Stimulated activated naive CD8-positive, alpha-beta T cell treated with anti-CD3 and anti-CD28 coated beads, Interleukin-15, Interleukin-2, amounts not matched to agents 100 ng/mL and 50 ng/mL, for 24 hours (primary cell): ENCODE measurements at regions not wholly inside any gene's neighbourhood (a gene's known extent, or its start where the extent isn't known, plus 50 kb on each side); places are given as distances from the start of the nearest gene placed in this dataset.

Source experiments
- H3K27ac Mint-ChIP-seq: one replicate; pipeline ENCODE4 v1.8.0; 2021; ENCODE audit warnings: mild to moderate bottlenecking, mixed read lengths
- H3K27me3 Mint-ChIP-seq: one replicate; pipeline ENCODE4 v1.8.0; 2021; ENCODE audit warnings: mixed read lengths
- H3K36me3 Mint-ChIP-seq: one replicate; pipeline ENCODE4 v1.8.0; 2021; ENCODE audit warnings: low read depth, mixed read lengths
- H3K4me1 Mint-ChIP-seq: one replicate; pipeline ENCODE4 v1.8.0; 2021; ENCODE audit warnings: low read depth, mixed read lengths
- H3K4me3 Mint-ChIP-seq: one replicate; pipeline ENCODE4 v1.8.0; 2021; ENCODE audit warnings: mild to moderate bottlenecking, mixed read lengths
- H3K9me3 Mint-ChIP-seq: one replicate; pipeline ENCODE4 v1.8.0; 2021; ENCODE audit warnings: mixed read lengths

DNA sequence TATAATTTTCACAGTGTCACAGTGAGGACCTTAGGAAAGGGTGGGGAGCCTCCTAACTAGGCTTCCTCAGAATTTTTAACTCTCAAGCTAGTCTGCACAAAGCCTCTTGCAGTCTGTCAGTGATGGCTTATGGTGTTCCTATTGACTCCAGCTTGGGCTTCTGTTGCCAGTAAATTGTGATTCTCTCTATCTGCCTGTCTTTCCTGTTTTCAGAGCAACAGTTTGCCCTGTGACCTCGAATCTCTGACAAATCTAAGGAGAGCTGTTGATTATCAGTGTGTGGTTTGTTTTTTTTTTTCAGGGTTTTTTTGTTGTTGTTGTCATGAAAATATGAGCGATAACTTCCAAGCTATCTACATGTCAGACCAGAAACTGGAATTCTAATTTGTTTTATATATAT, 423.2 kb upstream of the B3GALT2 start:
- Mint-ChIP-seq H3K36me3 (no peaks in the 10 kb centered on the region), H3K27me3 (no peaks in the 10 kb centered on the region), H3K4me3 (no peak overlapping the region), H3K27ac (no peak overlapping the region), H3K9me3 (peaks cover 6% of the 10 kb centered on the region), H3K4me1 (peaks cover 24% of the 10 kb centered on the region)

GRCh38 chr1:193607787-193608186, 421.4 kb upstream of the B3GALT2 start:
- Mint-ChIP-seq H3K4me3 (no peak overlapping the region), H3K27ac (no peak overlapping the region), H3K4me1 (peaks cover 24% of the 10 kb centered on the region), H3K36me3 (no peaks in the 10 kb centered on the region), H3K27me3 (no peaks in the 10 kb centered on the region), H3K9me3 (peaks cover 6% of the 10 kb centered on the region)

DNA sequence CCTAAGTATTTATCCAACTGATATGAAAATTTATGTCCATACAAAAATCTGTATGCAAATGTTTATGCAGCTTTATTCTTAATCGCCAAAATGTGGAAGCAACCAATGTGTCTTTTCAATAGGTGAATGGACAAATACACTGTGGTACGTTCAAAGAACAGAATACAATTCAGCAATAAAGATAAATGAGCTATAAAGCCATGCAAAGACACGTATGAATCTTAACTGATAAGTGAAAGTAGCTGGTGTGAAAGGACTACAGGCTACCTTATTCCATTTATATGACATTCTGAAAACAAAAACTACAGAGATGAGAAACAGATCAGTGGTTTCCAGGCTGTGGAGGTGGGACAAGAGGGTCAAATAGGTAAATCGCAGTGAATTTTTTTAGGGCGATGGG, 419.6 kb upstream of the B3GALT2 start:
- Mint-ChIP-seq H3K27ac (no peak overlapping the region), H3K9me3 (peaks cover 6% of the 10 kb centered on the region), H3K4me3 (no peak overlapping the region), H3K4me1 (peaks cover 24% of the 10 kb centered on the region), H3K36me3 (no peaks in the 10 kb centered on the region), H3K27me3 (no peaks in the 10 kb centered on the region)

DNA sequence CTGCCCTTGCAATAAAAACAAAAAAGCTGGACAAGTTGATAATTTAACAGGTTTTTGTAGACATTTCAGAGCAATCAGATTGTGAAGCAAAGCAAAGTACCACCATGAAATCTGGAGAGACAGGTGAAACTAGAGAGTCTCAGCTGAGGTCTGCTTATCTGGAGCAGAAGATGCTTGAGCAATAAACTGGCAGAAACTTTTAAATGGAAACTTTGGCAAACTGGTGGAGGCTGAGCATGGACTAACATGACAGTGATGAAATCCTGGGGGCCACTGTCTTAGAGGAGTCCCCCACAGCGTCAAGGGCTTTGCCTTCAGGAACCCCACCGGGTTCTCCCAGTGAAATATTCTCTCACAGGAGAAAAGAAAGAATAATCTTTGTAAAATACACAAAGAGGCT, 416.3 kb upstream of the B3GALT2 start:
- H3K4me3 Mint-ChIP-seq, result no peak overlapping the region
- peaks cover 4% of the 10 kb centered on the region for H3K9me3 Mint-ChIP-seq
- H3K27ac Mint-ChIP-seq, result no peak overlapping the region
- no peaks in the 10 kb centered on the region for H3K36me3 Mint-ChIP-seq
- H3K4me1 Mint-ChIP-seq, result peaks cover 15% of the 10 kb centered on the region
- H3K27me3 Mint-ChIP-seq, result no peaks in the 10 kb centered on the region

DNA sequence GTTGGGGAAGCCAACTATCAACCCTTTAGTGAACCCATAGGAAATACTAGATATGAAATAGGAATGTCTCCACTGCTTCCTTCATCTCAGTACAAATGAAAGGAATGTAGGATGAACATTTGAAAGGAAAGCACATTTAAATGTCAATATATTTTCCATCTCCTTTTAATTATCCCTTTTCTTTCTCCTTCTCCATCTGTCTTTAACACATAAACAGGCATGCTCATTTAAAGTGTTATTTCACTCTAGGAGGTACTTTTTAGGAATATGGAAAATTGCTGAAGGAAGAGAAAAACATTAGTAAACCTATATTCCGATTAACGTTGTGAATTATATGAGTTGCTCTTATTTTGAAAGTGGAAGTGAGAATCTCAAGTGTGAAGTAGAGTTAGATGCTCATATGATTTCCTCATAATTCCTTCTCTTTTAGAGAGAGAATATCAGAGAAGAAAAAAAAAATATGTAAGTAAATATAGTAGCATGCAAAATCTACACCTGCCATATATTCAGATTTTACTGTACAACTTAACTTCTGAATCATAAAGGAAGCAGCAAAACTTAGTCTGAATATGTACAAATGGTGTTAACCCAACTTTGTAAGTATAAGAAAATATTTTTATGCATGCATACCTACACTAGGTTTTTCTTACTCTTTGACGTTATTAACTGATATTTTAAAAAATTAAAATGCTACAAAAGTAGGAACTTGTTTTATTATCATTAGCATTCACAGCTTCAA, 406.9 kb upstream of the B3GALT2 start:
- Mint-ChIP-seq H3K4me1 (peaks cover 19% of the 10 kb centered on the region), H3K27ac (no peak overlapping the region), H3K27me3 (no peaks in the 10 kb centered on the region), H3K9me3 (no peaks in the 10 kb centered on the region), H3K36me3 (no peaks in the 10 kb centered on the region), H3K4me3 (peak overlapping the region; percentile 3)

DNA sequence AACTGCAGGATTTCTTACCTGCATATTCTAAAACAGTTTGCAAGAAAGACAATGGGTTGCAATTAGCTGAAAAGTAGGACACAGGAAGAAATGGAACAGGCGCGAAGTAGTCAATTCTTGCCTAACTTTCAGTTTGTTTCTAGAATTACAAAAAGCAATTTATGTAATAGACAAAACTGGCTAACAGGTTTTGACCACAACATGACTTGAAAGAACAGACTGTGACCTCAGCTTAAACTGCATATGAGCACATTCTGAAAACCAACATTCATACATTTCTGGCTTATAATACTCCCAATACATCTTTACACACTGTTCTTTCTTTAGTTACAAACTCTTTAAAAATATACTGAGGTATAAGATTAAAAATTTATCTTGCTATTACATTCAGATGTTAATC, 405.9 kb upstream of the B3GALT2 start:
- Mint-ChIP-seq H3K4me3 (no peak overlapping the region), H3K27me3 (no peaks in the 10 kb centered on the region), H3K4me1 (peaks cover 19% of the 10 kb centered on the region), H3K36me3 (no peaks in the 10 kb centered on the region), H3K9me3 (no peaks in the 10 kb centered on the region), H3K27ac (no peak overlapping the region)

DNA sequence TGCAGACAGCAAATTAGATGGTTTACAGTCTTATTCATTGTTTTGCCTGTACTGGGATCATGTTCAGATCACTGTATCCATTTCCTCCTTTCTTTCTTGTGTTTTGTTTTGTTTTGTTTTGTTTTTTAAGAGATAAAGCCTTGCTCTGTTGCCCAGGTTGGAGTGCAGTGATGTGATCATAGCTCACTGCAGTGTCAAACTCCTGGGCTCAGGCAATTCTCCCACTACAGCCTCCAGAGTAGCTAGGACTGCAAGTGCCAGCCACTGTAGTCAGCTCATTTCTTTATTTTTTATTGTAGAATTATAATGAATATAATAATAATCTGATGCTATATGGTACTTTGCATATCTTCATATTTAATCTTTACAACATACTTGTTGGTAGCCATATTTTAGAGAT, 403.7 kb upstream of the B3GALT2 start:
- H3K27ac Mint-ChIP-seq, result no peak overlapping the region
- H3K9me3 Mint-ChIP-seq, result no peaks in the 10 kb centered on the region
- no peaks in the 10 kb centered on the region for H3K27me3 Mint-ChIP-seq
- H3K4me3 Mint-ChIP-seq, result no peak overlapping the region
- no peaks in the 10 kb centered on the region for H3K36me3 Mint-ChIP-seq
- peaks cover 19% of the 10 kb centered on the region for H3K4me1 Mint-ChIP-seq

DNA sequence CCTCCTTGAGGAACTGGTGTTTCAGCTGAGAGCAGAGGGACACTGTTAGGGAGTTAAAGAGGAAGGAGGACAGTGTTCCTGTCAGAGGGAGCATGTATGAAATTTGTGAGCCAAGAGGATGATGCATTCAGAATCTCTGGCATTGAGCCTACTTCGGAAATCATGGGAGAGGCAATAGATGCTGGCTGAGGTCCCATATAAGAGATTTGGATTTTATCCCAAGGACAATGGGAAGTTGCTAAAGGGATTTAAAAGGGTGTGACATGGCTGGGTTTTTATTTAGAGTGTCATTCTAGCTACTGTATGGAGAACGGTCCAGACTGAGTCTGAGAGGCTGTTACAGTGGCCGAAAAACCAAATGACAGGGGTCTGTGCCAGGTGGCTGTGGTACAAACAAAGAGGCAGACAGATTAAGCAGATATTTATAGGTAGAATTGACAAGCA, 403.2 kb upstream of the B3GALT2 start:
- Mint-ChIP-seq H3K4me1 (peaks cover 19% of the 10 kb centered on the region), H3K27ac (no peak overlapping the region), H3K4me3 (no peak overlapping the region), H3K9me3 (no peaks in the 10 kb centered on the region), H3K36me3 (no peaks in the 10 kb centered on the region), H3K27me3 (no peaks in the 10 kb centered on the region)

GRCh38 chr1:193588311-193589082, 402.1 kb upstream of the B3GALT2 start:
- Mint-ChIP-seq H3K27me3 (no peaks in the 10 kb centered on the region), H3K27ac (no peak overlapping the region), H3K4me1 (peaks cover 17% of the 10 kb centered on the region), H3K4me3 (no peak overlapping the region), H3K9me3 (no peaks in the 10 kb centered on the region), H3K36me3 (no peaks in the 10 kb centered on the region)

- Mint-ChIP-seq H3K27ac (no peak overlapping the region), H3K36me3 (no peaks in the 10 kb centered on the region), H3K9me3 (peaks cover 9% of the 10 kb centered on the region), H3K4me3 (no peak overlapping the region), H3K27me3 (no peaks in the 10 kb centered on the region), H3K4me1 (no peaks in the 10 kb centered on the region)
These were observed 398.4 kb upstream of the B3GALT2 start for GRCh38 chr1:193584731-193585239.

- Mint-ChIP-seq H3K9me3 (peaks cover 9% of the 10 kb centered on the region), H3K36me3 (no peaks in the 10 kb centered on the region), H3K4me1 (no peaks in the 10 kb centered on the region), H3K4me3 (no peak overlapping the region), H3K27me3 (no peaks in the 10 kb centered on the region), H3K27ac (peak overlapping the region; percentile 3)
These were observed 394.9 kb upstream of the B3GALT2 start for GRCh38 chr1:193581341-193581740.

GRCh38 chr1:193580419-193580818, 394.0 kb upstream of the B3GALT2 start:
- H3K27ac Mint-ChIP-seq, result no peak overlapping the region
- peaks cover 9% of the 10 kb centered on the region for H3K9me3 Mint-ChIP-seq
- H3K4me1 Mint-ChIP-seq, result no peaks in the 10 kb centered on the region
- no peaks in the 10 kb centered on the region for H3K36me3 Mint-ChIP-seq
- no peaks in the 10 kb centered on the region for H3K27me3 Mint-ChIP-seq
- no peak overlapping the region for H3K4me3 Mint-ChIP-seq

DNA sequence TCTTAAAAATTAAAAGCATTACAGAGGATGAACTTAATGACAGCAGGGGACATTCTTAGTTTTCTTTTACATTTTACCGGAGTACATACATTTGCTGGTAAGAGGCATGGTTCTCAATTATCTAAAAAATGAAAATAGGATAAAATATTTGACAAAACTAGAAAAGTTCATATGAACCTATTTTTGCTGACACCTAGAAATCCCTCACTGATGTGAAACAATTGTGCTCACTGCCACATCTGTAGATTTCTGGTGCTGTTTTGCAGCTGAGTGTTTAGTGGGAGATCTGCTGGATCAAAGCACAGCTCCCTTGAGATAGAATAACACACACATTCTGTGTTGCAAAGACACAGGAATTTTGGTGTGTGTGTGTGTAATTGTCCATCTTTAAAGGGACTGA, 392.9 kb upstream of the B3GALT2 start:
- Mint-ChIP-seq H3K4me3 (no peak overlapping the region), H3K4me1 (no peaks in the 10 kb centered on the region), H3K27ac (no peak overlapping the region)

GRCh38 chr1:193574913-193575312, 388.5 kb upstream of the B3GALT2 start:
- Mint-ChIP-seq H3K27me3 (no peaks in the 10 kb centered on the region), H3K27ac (no peak overlapping the region)

More for the DNA sequence above, 392.9 kb upstream of the B3GALT2 start:
- Mint-ChIP-seq H3K36me3 (no peaks in the 10 kb centered on the region), H3K9me3 (peaks cover 9% of the 10 kb centered on the region), H3K27me3 (no peaks in the 10 kb centered on the region)

DNA sequence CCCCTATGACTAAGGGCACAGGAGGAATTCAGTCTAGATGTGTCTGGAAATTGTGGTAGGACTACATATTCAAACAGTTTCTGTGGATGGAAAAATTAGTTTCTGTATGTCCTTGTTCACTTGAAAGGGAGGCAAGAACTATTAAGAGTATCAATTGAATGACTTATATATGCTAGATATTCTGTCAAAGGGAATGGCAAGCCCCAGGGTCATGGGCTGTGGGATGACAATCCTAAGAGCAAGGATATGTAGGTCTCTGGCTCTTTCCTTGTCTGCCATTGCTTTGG, 383.5 kb upstream of the B3GALT2 start:
- peak overlapping the region; percentile 78 for H3K27ac Mint-ChIP-seq
- peaks cover 10% of the 10 kb centered on the region for H3K9me3 Mint-ChIP-seq
- H3K36me3 Mint-ChIP-seq, result peaks cover 43% of the 10 kb centered on the region
- H3K27me3 Mint-ChIP-seq, result no peaks in the 10 kb centered on the region
- peaks cover 39% of the 10 kb centered on the region for H3K4me1 Mint-ChIP-seq
- peak overlapping the region; percentile 30 for H3K4me3 Mint-ChIP-seq

More at GRCh38 chr1:193574913-193575312, 388.5 kb upstream of the B3GALT2 start:
- H3K4me3 Mint-ChIP-seq, result no peak overlapping the region
- peaks cover 26% of the 10 kb centered on the region for H3K36me3 Mint-ChIP-seq
- H3K9me3 Mint-ChIP-seq, result peaks cover 10% of the 10 kb centered on the region
- H3K4me1 Mint-ChIP-seq, result peaks cover 15% of the 10 kb centered on the region
